PC-9 (cell line): ENCODE measurements at regions not wholly inside any gene's neighbourhood (a gene's known extent, or its start where the extent isn't known, plus 50 kb on each side); places are given as distances from the start of the nearest gene placed in this dataset.
A peak's percentile ranks its signal among the peaks of the same experiment; 100 is the strongest.

Source experiments
- BruUV-seq: library from RNA; stranded (reverse); fragments of 400-500 nt; replicated peaks from 2 replicates; lab custom pipeline; 2021; lab: Mats Ljungman, UMichigan
- CTCF ChIA-PET: fragments of 300-600 bp; sonication (Branson Sonifier 250); formaldehyde crosslinking; loops from one replicate; lab custom pipeline; 2022; ENCODE audit warnings: antibody characterized with exemption; lab: Charles Lee
- POLR2A ChIA-PET: fragments of 300-600 bp; sonication (Branson Sonifier 250); formaldehyde crosslinking; loops from one replicate; lab custom pipeline; 2022; ENCODE audit warnings: antibody characterized with exemption; ENCODE audit not compliant: unreplicated experiment; lab: Charles Lee
- DNase-seq, 2 experiments: peaks; one replicate each; pipeline versions ENCODE4 v3.0.0 to v3.0.0-alpha.2; 2015 to 2022; ENCODE audit warnings: mixed read lengths in 1 of 2
- H2AFZ ChIP-seq: fragments of 200-600 bp; sonication (generic); 2 replicates; pipeline ENCODE4 v1.8.1; 2017; ENCODE audit warnings: antibody characterized with exemption
- H3F3A ChIP-seq: fragments of 200-600 bp; sonication (generic); 2 replicates; pipeline ENCODE4 v1.8.1; 2017; ENCODE audit warnings: antibody characterized with exemption, mild to moderate bottlenecking, low read depth; ENCODE audit not compliant: insufficient read depth
- H3K27ac ChIP-seq: fragments of 200-600 bp; sonication (generic); 2 replicates; pipeline ENCODE4 v1.6.1; 2016; ENCODE audit warnings: mixed run types
- H3K27me3 ChIP-seq: fragments of 200-600 bp; sonication (generic); 2 replicates; pipeline ENCODE4 v1.6.1; 2016; ENCODE audit warnings: low read depth, mixed run types; ENCODE audit not compliant: insufficient read depth
- H3K36me3 ChIP-seq: fragments of 200-600 bp; sonication (generic); 2 replicates; pipeline ENCODE4 v1.6.1; 2016; ENCODE audit warnings: low read depth, mixed run types
- H3K4me1 ChIP-seq: fragments of 200-600 bp; sonication (generic); replicated peaks from 2 replicates; pipeline ENCODE4 v1.6.1; 2016; ENCODE audit warnings: mixed run types; ENCODE audit not compliant: insufficient read depth
- H3K4me2 ChIP-seq: fragments of 200-600 bp; sonication (generic); 2 replicates; pipeline ENCODE4 v1.6.1; 2017; ENCODE audit warnings: mixed run types
- H3K4me3 ChIP-seq: fragments of 200-600 bp; sonication (generic); 2 replicates; pipeline ENCODE4 v1.6.1; 2016; ENCODE audit warnings: mixed run types
- H3K79me2 ChIP-seq: fragments of 200-600 bp; sonication (generic); 2 replicates; pipeline ENCODE4 v1.6.1; 2017; ENCODE audit warnings: low read depth, mixed run types
- H3K9me2 ChIP-seq: fragments of 200-600 bp; sonication (generic); 2 replicates; pipeline ENCODE4 v1.8.1; 2017; ENCODE audit warnings: mild to moderate bottlenecking; ENCODE audit not compliant: insufficient read depth
- H3K9me3 ChIP-seq: fragments of 200-600 bp; sonication (generic); 2 replicates; pipeline ENCODE4 v1.8.1; 2016; ENCODE audit warnings: low read depth; ENCODE audit not compliant: insufficient read depth
- H4K20me1 ChIP-seq: fragments of 200-600 bp; sonication (generic); 2 replicates; pipeline ENCODE4 v1.8.1; 2017; ENCODE audit not compliant: insufficient read depth
- EZH2 ChIP-seq: fragments of 200-600 bp; sonication (generic); IDR thresholded peaks from 2 replicates; pipeline ENCODE4 v1.8.0; 2017; ENCODE audit warnings: antibody characterized with exemption, low read depth
- intact Hi-C: fragments of 100-400 bp; cut with micrococcal nuclease; formaldehyde crosslinking; loops from one replicate; pipeline ENCODE4 v1.10.0; 2022; ENCODE audit not compliant: unreplicated experiment
- TF ChIP-seq, protein P1 (sequence below): fragments of 200-600 bp; sonication (generic); conservative IDR thresholded peaks from 2 replicates; pipeline ENCODE4 v1.6.1; 2017; ENCODE audit warnings: mixed run types, antibody characterized with exemption, mild to moderate bottlenecking, moderate library complexity

DNA sequence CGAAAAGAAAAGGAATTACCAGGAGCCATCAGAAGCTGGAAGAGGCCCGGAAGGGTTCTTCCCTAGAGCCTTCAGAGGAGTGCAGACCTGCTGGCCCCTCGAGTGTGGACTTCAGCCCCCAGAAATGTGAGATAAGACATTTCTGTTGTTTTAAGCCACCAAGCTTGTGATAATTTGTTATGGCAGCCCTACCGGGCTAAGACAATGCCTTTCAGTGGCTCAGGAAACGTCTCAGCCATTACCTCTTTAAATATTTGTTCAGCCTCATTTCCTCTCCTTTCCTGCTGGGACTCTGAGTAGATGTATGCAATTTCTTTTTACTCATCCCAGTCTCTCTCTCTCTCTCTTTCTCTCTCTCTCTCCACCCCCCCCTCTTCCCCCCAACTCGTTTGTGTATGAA lies 174.7 kb upstream of the GRB10 start:
- no peak for TF ChIP-seq EZH2
- TF ChIP-seq, protein P1, sequence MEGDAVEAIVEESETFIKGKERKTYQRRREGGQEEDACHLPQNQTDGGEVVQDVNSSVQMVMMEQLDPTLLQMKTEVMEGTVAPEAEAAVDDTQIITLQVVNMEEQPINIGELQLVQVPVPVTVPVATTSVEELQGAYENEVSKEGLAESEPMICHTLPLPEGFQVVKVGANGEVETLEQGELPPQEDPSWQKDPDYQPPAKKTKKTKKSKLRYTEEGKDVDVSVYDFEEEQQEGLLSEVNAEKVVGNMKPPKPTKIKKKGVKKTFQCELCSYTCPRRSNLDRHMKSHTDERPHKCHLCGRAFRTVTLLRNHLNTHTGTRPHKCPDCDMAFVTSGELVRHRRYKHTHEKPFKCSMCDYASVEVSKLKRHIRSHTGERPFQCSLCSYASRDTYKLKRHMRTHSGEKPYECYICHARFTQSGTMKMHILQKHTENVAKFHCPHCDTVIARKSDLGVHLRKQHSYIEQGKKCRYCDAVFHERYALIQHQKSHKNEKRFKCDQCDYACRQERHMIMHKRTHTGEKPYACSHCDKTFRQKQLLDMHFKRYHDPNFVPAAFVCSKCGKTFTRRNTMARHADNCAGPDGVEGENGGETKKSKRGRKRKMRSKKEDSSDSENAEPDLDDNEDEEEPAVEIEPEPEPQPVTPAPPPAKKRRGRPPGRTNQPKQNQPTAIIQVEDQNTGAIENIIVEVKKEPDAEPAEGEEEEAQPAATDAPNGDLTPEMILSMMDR = no peak
- Histone ChIP-seq H3K36me3 (no peaks in the 10 kb centered on the region), H4K20me1 (no peaks in the 10 kb centered on the region), H3K9me3 (no peaks in the 10 kb centered on the region), H3K4me1 (peaks cover 55% of the 10 kb centered on the region), H3K27me3 (no peaks in the 10 kb centered on the region), H3K4me3 (no peak overlapping the region), H3F3A (peaks cover 22% of the 10 kb centered on the region), H2AFZ (no peak overlapping the region), H3K27ac (no peak overlapping the region), H3K4me2 (no peak overlapping the region), H3K79me2 (no peaks in the 10 kb centered on the region), H3K9me2 (no peaks in the 10 kb centered on the region)
- POLR2A ChIA-PET = no interaction called here
- no peak for DNase-seq
- intact Hi-C loops = no loop called here
- no TSS peak for BruUV-seq
- CTCF ChIA-PET = no interaction called here

DNA sequence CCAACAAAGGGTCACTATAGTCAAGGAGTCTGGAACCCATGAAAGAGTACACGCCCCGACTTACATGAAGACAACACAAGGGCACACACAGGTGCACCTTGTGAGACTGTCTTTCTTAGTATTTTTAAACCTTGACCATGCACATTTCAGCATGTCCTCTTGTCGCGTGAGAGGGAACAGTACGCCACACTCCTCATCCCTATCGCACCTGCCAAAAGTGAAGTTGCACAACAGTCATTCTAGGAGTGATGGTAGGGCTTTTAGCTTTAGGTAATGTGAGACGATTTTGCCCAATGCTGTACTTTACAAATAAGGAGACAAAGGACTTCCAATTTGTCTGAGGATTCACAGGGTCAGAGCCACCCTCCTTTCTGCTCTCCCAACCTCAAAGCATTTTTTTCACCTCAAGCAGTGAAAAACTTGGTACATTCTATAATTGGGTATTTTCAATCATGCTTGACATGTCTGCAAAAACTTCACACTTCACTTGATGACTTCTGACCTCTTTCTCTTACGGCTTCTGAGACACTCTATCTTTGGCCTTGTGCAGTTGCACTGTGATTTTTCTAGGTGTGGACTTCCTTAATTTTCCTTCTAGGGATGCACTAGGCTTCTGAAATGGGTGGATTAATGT lies 173.9 kb upstream of the GRB10 start:
- no peak overlapping the region for H3K4me2 ChIP-seq
- H3F3A ChIP-seq = peaks cover 19% of the 10 kb centered on the region
- intact Hi-C loops = no loop called here
- H3K9me3 ChIP-seq = peaks cover under 1% of the 10 kb centered on the region; the same call in 1 of the 2 replicates
- ChIA-PET CTCF (no interaction called here), POLR2A (no interaction called here)
- H3K27ac ChIP-seq = no peak overlapping the region
- BruUV-seq = no TSS peak
- TF ChIP-seq EZH2 = no peak
- TF ChIP-seq, protein P1 = no peak
- no peak overlapping the region for H3K4me3 ChIP-seq
- no peak for DNase-seq
- H3K79me2 ChIP-seq = no peaks in the 10 kb centered on the region
- H3K9me2 ChIP-seq = no peaks in the 10 kb centered on the region
- H3K36me3 ChIP-seq = no peaks in the 10 kb centered on the region
- no peaks in the 10 kb centered on the region for H4K20me1 ChIP-seq
- H2AFZ ChIP-seq = no peak overlapping the region
- H3K4me1 ChIP-seq = peaks cover 55% of the 10 kb centered on the region
- H3K27me3 ChIP-seq = no peaks in the 10 kb centered on the region

DNA sequence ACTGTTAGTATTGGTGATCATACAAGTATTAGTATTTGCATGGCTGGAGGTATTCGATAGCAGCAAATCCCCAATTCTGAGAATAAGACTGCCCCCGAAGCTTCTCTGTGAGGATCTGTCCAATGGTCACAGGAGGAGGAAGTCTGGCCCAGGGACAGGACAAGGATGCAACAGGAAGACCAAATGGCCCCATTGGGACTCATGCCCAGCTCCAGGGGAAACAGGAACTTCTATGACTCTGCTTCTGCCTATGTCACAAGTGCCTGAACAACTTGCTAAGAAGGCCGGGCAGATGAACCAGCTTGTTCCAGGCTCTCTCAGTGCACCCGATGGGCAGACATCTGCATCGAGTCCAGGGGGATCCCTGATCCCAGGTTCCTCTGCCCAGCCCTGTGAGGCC lies 172.0 kb upstream of the GRB10 start:
- ChIA-PET POLR2A (no interaction called here), CTCF (no interaction called here)
- no peak for DNase-seq
- no TSS peak for BruUV-seq
- no peak overlapping the region for H2AFZ ChIP-seq
- H3K27me3 ChIP-seq = no peaks in the 10 kb centered on the region
- H3F3A ChIP-seq = peaks cover 19% of the 10 kb centered on the region
- H3K4me1 ChIP-seq = peaks cover 47% of the 10 kb centered on the region
- no peak for TF ChIP-seq EZH2
- TF ChIP-seq, protein P1 = no peak
- no peaks in the 10 kb centered on the region for H3K9me2 ChIP-seq
- no peaks in the 10 kb centered on the region for H4K20me1 ChIP-seq
- intact Hi-C loops = loop anchor here (1.0 to 5.0 kb wide), 2 partner anchors 9 to 157 kb away; no protein-coding TSS in a partner anchor
- peaks cover 12% of the 10 kb centered on the region; the same call in 1 of the 2 replicates for H3K9me3 ChIP-seq
- H3K36me3 ChIP-seq = peaks cover 5% of the 10 kb centered on the region; the same call in 1 of the 2 replicates
- H3K79me2 ChIP-seq = no peaks in the 10 kb centered on the region
- H3K27ac ChIP-seq = peak overlapping the region; percentile 87
- peak overlapping the region; percentile 52 for H3K4me2 ChIP-seq
- H3K4me3 ChIP-seq = no peak overlapping the region
